ENCODE measurements at regions not wholly inside any gene's neighbourhood (a gene's known extent, or its start where the extent isn't known, plus 50 kb on each side); places are given as distances from the start of the nearest gene placed in this dataset.

- TF ChIP-seq, protein P1, sequence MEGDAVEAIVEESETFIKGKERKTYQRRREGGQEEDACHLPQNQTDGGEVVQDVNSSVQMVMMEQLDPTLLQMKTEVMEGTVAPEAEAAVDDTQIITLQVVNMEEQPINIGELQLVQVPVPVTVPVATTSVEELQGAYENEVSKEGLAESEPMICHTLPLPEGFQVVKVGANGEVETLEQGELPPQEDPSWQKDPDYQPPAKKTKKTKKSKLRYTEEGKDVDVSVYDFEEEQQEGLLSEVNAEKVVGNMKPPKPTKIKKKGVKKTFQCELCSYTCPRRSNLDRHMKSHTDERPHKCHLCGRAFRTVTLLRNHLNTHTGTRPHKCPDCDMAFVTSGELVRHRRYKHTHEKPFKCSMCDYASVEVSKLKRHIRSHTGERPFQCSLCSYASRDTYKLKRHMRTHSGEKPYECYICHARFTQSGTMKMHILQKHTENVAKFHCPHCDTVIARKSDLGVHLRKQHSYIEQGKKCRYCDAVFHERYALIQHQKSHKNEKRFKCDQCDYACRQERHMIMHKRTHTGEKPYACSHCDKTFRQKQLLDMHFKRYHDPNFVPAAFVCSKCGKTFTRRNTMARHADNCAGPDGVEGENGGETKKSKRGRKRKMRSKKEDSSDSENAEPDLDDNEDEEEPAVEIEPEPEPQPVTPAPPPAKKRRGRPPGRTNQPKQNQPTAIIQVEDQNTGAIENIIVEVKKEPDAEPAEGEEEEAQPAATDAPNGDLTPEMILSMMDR (IDR thresholded peaks at IDR 0.05; ENCODE audit: extremely low read depth, low read depth, low read length), result no peak
- Histone ChIP-seq H4K20me1 (ENCODE audit: insufficient read depth, low read length) (no peaks in the 10 kb centered on the region), H3K4me2 (ENCODE audit: insufficient read depth, low read length) (no peak overlapping the region), H3K9me3 (ENCODE audit: low read depth, low read length) (no peaks in the 10 kb centered on the region), H3K27me3 (ENCODE audit: insufficient read depth, low read length) (no peaks in the 10 kb centered on the region), H3K79me2 (ENCODE audit: insufficient read depth, low read length) (no peaks in the 10 kb centered on the region), H3K4me1 (ENCODE audit: insufficient read depth, low read length) (no peaks in the 10 kb centered on the region), H3K4me3 (ENCODE audit: insufficient read depth, low read length) (no peak overlapping the region), H2AFZ (ENCODE audit: low read length) (no peak overlapping the region), H3K36me3 (ENCODE audit: insufficient read depth, low read length) (no peaks in the 10 kb centered on the region), H3K27ac (ENCODE audit: low read depth, low read length) (no peak overlapping the region)
- DNase-seq (ENCODE audit: insufficient read length, low spot score, missing footprints), result no peak
Measured at GRCh38 chr5:135117590-135117989, 83.6 kb upstream of the PITX1 start.

DNA sequence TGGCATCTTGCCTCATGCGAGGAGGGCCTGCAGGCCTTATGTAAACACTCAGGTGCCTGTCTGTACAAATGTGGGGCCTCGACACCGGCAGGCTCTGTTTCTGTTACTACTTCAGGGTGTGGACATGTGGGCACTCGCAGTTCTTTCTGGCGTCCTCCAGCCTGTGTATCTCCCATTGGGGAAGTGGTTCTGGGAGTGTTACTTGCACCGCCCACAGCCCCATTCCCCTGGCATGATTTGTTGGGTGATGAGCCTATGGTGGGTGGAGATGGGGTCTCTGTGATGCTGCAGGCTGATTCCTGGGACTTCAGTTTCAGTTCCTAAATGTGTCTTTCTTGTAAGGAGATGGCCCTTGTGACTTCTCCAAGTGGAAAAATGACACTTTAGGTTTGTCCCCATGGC is 82.1 kb upstream of the PITX1 start:
- Histone ChIP-seq H3K4me3 (ENCODE audit: insufficient read depth, low read length) (no peak overlapping the region), H3K27me3 (ENCODE audit: insufficient read depth, low read length) (no peaks in the 10 kb centered on the region), H3K4me2 (ENCODE audit: insufficient read depth, low read length) (no peak overlapping the region), H3K9me3 (ENCODE audit: low read depth, low read length) (no peaks in the 10 kb centered on the region), H3K27ac (ENCODE audit: low read depth, low read length) (no peak overlapping the region), H3K4me1 (ENCODE audit: insufficient read depth, low read length) (no peaks in the 10 kb centered on the region), H2AFZ (ENCODE audit: low read length) (no peak overlapping the region), H3K36me3 (ENCODE audit: insufficient read depth, low read length) (no peaks in the 10 kb centered on the region), H4K20me1 (ENCODE audit: insufficient read depth, low read length) (no peaks in the 10 kb centered on the region), H3K79me2 (ENCODE audit: insufficient read depth, low read length) (no peaks in the 10 kb centered on the region)
- DNase-seq (ENCODE audit: insufficient read length, low spot score, missing footprints), result peak; percentile 52
- TF ChIP-seq, protein P1 (IDR thresholded peaks at IDR 0.05; ENCODE audit: extremely low read depth, low read depth, low read length), result no peak

DNA sequence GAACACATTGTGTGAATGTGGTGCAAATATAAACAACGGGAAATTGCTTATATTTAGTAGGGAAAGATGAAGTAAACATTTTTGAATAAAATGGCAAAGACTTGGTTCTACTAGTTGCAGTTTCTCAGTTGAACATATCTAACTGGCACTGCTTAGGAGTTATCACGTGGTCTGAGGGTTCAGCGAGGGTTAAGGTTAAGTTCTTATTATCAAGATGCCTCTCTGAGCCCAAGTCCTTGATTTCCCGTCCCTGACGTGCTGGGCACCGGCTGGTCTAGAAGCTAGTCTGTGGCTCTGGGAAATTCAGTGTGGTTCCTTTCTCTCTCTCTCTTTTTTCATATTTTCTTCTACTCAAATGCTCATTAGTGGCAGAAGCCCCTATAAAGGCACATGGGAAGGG is 81.6 kb upstream of the PITX1 start:
- Histone ChIP-seq H3K4me3 (ENCODE audit: insufficient read depth, low read length) (no peak overlapping the region), H3K36me3 (ENCODE audit: insufficient read depth, low read length) (no peaks in the 10 kb centered on the region), H3K27ac (ENCODE audit: low read depth, low read length) (no peak overlapping the region), H3K4me1 (ENCODE audit: insufficient read depth, low read length) (no peaks in the 10 kb centered on the region), H4K20me1 (ENCODE audit: insufficient read depth, low read length) (no peaks in the 10 kb centered on the region), H3K4me2 (ENCODE audit: insufficient read depth, low read length) (no peak overlapping the region), H3K27me3 (ENCODE audit: insufficient read depth, low read length) (no peaks in the 10 kb centered on the region), H3K9me3 (ENCODE audit: low read depth, low read length) (no peaks in the 10 kb centered on the region), H3K79me2 (ENCODE audit: insufficient read depth, low read length) (no peaks in the 10 kb centered on the region), H2AFZ (ENCODE audit: low read length) (no peak overlapping the region)
- TF ChIP-seq, protein P1 (IDR thresholded peaks at IDR 0.05; ENCODE audit: extremely low read depth, low read depth, low read length), result no peak
- no peak for DNase-seq (ENCODE audit: insufficient read length, low spot score, missing footprints)

DNA sequence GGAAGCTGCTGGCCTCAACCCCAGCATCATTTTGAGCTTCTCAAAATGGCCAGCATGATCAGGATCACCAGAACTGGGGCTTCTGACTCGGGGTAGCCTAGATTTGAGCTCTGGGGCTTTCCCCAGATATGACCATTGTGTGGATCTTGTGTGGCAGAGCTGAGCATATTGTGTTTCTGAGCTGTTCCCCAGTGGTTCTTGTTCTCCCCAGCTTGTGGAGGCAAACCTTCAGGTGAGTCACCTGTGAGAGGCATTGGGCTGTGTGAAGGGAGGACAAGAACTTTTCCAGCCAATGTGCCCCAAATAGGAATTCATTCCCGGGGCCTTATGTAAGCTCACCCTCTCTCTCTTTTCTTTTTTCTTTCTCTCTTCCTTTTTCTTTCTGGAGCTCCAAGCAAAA is 80.7 kb upstream of the PITX1 start:
- TF ChIP-seq, protein P1 (IDR thresholded peaks at IDR 0.05; ENCODE audit: extremely low read depth, low read depth, low read length), result no peak
- H3K36me3 ChIP-seq (ENCODE audit: insufficient read depth, low read length), result no peaks in the 10 kb centered on the region
- no peaks in the 10 kb centered on the region for H3K27me3 ChIP-seq (ENCODE audit: insufficient read depth, low read length)

More for the DNA sequence above, 80.7 kb upstream of the PITX1 start:
- H3K4me1 ChIP-seq (ENCODE audit: insufficient read depth, low read length), result no peaks in the 10 kb centered on the region
- no peak for DNase-seq (ENCODE audit: insufficient read length, low spot score, missing footprints)
- H3K27ac ChIP-seq (ENCODE audit: low read depth, low read length), result no peak overlapping the region
- no peaks in the 10 kb centered on the region for H3K79me2 ChIP-seq (ENCODE audit: insufficient read depth, low read length)
- H4K20me1 ChIP-seq (ENCODE audit: insufficient read depth, low read length), result no peaks in the 10 kb centered on the region
- H3K4me2 ChIP-seq (ENCODE audit: insufficient read depth, low read length), result no peak overlapping the region
- H3K9me3 ChIP-seq (ENCODE audit: low read depth, low read length), result no peaks in the 10 kb centered on the region
- H3K4me3 ChIP-seq (ENCODE audit: insufficient read depth, low read length), result no peak overlapping the region
- no peak overlapping the region for H2AFZ ChIP-seq (ENCODE audit: low read length)
